Naive thymus-derived CD4-positive, alpha-beta T cell (primary cell): ENCODE measurements at regions not wholly inside any gene's neighbourhood (a gene's known extent, or its start where the extent isn't known, plus 50 kb on each side); places are given as distances from the start of the nearest gene placed in this dataset.
"Not testable (repeated sequence)": the region's sequence is repeated elsewhere in the genome, so short reads cannot be mapped to it uniquely, and the experiment has no call there.

Experiments
- ATAC-seq: fragments of 150-1000 bp; cut with Tn5 transposase; 2 replicates; pipeline ENCODE4 v1.10.0; 2021; ENCODE audit warnings: mild to moderate bottlenecking, moderate library complexity
- CTCF ChIA-PET: fragments of 350-600 bp; sonication (Branson Sonifier 250); formaldehyde crosslinking; loops from one replicate; lab custom pipeline; 2021; ENCODE audit warnings: antibody characterized with exemption; lab: Charles Lee
- POLR2A ChIA-PET: fragments of 350-600 bp; sonication (Branson Sonifier 250); formaldehyde crosslinking; loops from one replicate; lab custom pipeline; 2021; ENCODE audit warnings: antibody characterized with exemption, inconsistent platforms; lab: Charles Lee
- DNase-seq, 9 donors: peaks; one replicate each; pipeline versions ENCODE4 v3.0.0 to v3.0.0-alpha.2; 2020 to 2022; ENCODE audit warnings: mixed read lengths in 1 of 9
- H3K27ac ChIP-seq: one replicate; pipeline ENCODE4 v1.7.0; 2013; ENCODE audit warnings: mild to moderate bottlenecking, low read depth, low read length, moderate library complexity
- H3K27me3 ChIP-seq, 2 donors: one replicate each; pipeline ENCODE4 v1.7.0; 2013; ENCODE audit warnings: low read length in 2 of 2, mild to moderate bottlenecking in 2 of 2, moderate library complexity in 2 of 2; ENCODE audit not compliant: control insufficient read depth in 2 of 2, insufficient read depth in 2 of 2
- H3K36me3 ChIP-seq, 3 experiments: 1 replicate in 2 of 3; 2 replicates in 1 of 3; pipeline ENCODE4 v1.7.0; 2013; ENCODE audit warnings: low read length in 3 of 3, mild to moderate bottlenecking in 3 of 3, moderate library complexity in 1 of 3; ENCODE audit not compliant: insufficient read depth in 3 of 3, control insufficient read depth in 2 of 3
- H3K4me1 ChIP-seq, 2 donors: one replicate each; pipeline ENCODE4 v1.7.0; 2013; ENCODE audit warnings: low read length in 2 of 2, mild to moderate bottlenecking in 2 of 2, moderate library complexity in 1 of 2; ENCODE audit not compliant: control insufficient read depth in 2 of 2, insufficient read depth in 2 of 2
- H3K4me3 ChIP-seq: 2 replicates; pipeline ENCODE4 v1.7.0; 2013; ENCODE audit warnings: mild to moderate bottlenecking, low read length
- H3K9me3 ChIP-seq, 3 experiments: 1 replicate in 2 of 3; 2 replicates in 1 of 3; pipeline ENCODE4 v1.7.0; 2013; ENCODE audit warnings: low read length in 3 of 3; ENCODE audit not compliant: control insufficient read depth in 2 of 3
- H3K27ac Mint-ChIP-seq, 9 donors: one replicate each; pipeline ENCODE4 v1.8.0; 2020 to 2022; ENCODE audit warnings: mixed read lengths in 9 of 9, mild to moderate bottlenecking in 8 of 9, moderate library complexity in 5 of 9, inconsistent platforms in 2 of 9
- H3K27me3 Mint-ChIP-seq, 5 donors: one replicate each; pipeline ENCODE4 v1.8.0; 2021 to 2022; ENCODE audit warnings: mixed read lengths in 5 of 5, mild to moderate bottlenecking in 1 of 5
- H3K36me3 Mint-ChIP-seq, 5 donors: one replicate each; pipeline ENCODE4 v1.8.0; 2020 to 2022; ENCODE audit warnings: mixed read lengths in 5 of 5, mild to moderate bottlenecking in 3 of 5, inconsistent platforms in 1 of 5
- H3K4me1 Mint-ChIP-seq, 7 donors: one replicate each; pipeline ENCODE4 v1.8.0; 2020 to 2022; ENCODE audit warnings: mixed read lengths in 7 of 7, mild to moderate bottlenecking in 3 of 7, inconsistent platforms in 1 of 7
- H3K4me3 Mint-ChIP-seq, 10 donors: one replicate each; pipeline ENCODE4 v1.8.0; 2020 to 2022; ENCODE audit warnings: mild to moderate bottlenecking in 10 of 10, mixed read lengths in 10 of 10, moderate library complexity in 6 of 10, inconsistent platforms in 2 of 10
- H3K9me3 Mint-ChIP-seq, 11 donors: one replicate each; pipeline ENCODE4 v1.8.0; 2020 to 2022; ENCODE audit warnings: mixed read lengths in 11 of 11, mild to moderate bottlenecking in 4 of 11, inconsistent platforms in 1 of 11, moderate library complexity in 1 of 11
- intact Hi-C, 2 donors: fragments of 100-400 bp; cut with micrococcal nuclease; formaldehyde crosslinking; loops; one replicate each; pipeline ENCODE4 v1.15.1; 2023

- H3K4me1 Mint-ChIP-seq: peaks cover 0 to 5% (median 0%) of the 10 kb centered on the region in 7 donors
- CTCF ChIA-PET: no interaction called here
- POLR2A ChIA-PET: interaction anchor here (0.7 kb wide), 1 partner anchor 75 kb away, joined by 3 read pairs; no protein-coding TSS in a partner anchor
- no peaks in the 10 kb centered on the region for H3K9me3 ChIP-seq
- no peaks in the 10 kb centered on the region for H3K27me3 ChIP-seq
- H3K27ac ChIP-seq: no peak overlapping the region
- H3K27me3 Mint-ChIP-seq: peaks cover 8 to 26% (median 21%) of the 10 kb centered on the region in 5 donors
- ATAC-seq (no peak), DNase-seq (no peak)
- no peak overlapping the region for H3K4me3 Mint-ChIP-seq
- peaks cover 0 to 11% (median 6%) of the 10 kb centered on the region in 11 donors for H3K9me3 Mint-ChIP-seq
- H3K27ac Mint-ChIP-seq: no peak overlapping the region
- no peaks in the 10 kb centered on the region for H3K36me3 ChIP-seq
- no peak overlapping the region for H3K4me3 ChIP-seq
- H3K36me3 Mint-ChIP-seq: peaks cover 0 to 7% (median 4%) of the 10 kb centered on the region in 5 donors
- intact Hi-C loops: no loop called here
- no peaks in the 10 kb centered on the region for H3K4me1 ChIP-seq
These were observed 54.9 kb upstream of the NBPF3 start for GRCh38 chr1:21385022-21385421.

- Mint-ChIP-seq H3K4me1 (peaks cover 0 to 2% (median 0%) of the 10 kb centered on the region in 7 donors), H3K9me3 (peaks cover 0 to 13% (median 6%) of the 10 kb centered on the region in 11 donors), H3K36me3 (peaks cover 0 to 4% (median 4%) of the 10 kb centered on the region in 5 donors), H3K27ac (no peak overlapping the region), H3K4me3 (no peak overlapping the region), H3K27me3 (peaks cover 8 to 26% (median 21%) of the 10 kb centered on the region in 5 donors)
- Histone ChIP-seq H3K27ac (no peak overlapping the region), H3K4me1 (no peaks in the 10 kb centered on the region), H3K9me3 (no peaks in the 10 kb centered on the region), H3K4me3 (no peak overlapping the region), H3K27me3 (no peaks in the 10 kb centered on the region), H3K36me3 (no peaks in the 10 kb centered on the region)
- POLR2A ChIA-PET: no interaction called here
- ATAC-seq: no peak
- CTCF ChIA-PET: interaction anchor here (0.5 kb wide), 1 partner anchor 168 kb away, joined by 4 read pairs; no protein-coding TSS in a partner anchor
- intact Hi-C loops: no loop called here
- no peak for DNase-seq
These were observed 55.3 kb upstream of the NBPF3 start for GRCh38 chr1:21384620-21385019.

- Mint-ChIP-seq H3K4me1 (peaks cover 0 to 2% (median 0%) of the 10 kb centered on the region in 7 donors), H3K27me3 (peaks cover 8 to 29% (median 22%) of the 10 kb centered on the region in 5 donors), H3K4me3 (no peak overlapping the region), H3K36me3 (peaks cover 0 to 6% (median 4%) of the 10 kb centered on the region in 5 donors), H3K9me3 (peaks cover 0 to 18% (median 7%) of the 10 kb centered on the region in 11 donors), H3K27ac (no peak overlapping the region)
- Histone ChIP-seq H3K36me3 (no peaks in the 10 kb centered on the region), H3K4me3 (no peak overlapping the region), H3K9me3 (no peaks in the 10 kb centered on the region), H3K27me3 (no peaks in the 10 kb centered on the region), H3K27ac (no peak overlapping the region), H3K4me1 (no peaks in the 10 kb centered on the region)
- intact Hi-C loops: no loop called here
- DNase-seq: no peak
- ATAC-seq: no peak
- ChIA-PET CTCF (interaction anchor here (0.5 to 0.6 kb wide), 2 partner anchors 48 to 168 kb away, joined by 4 to 7 read pairs; no protein-coding TSS in a partner anchor), POLR2A (no interaction called here)
These were observed 56.0 kb upstream of the NBPF3 start for GRCh38 chr1:21383785-21384401.

- no peak overlapping the region for H3K4me3 Mint-ChIP-seq
- H3K27ac ChIP-seq: no peak overlapping the region
- DNase-seq (no peak), ATAC-seq (no peak)
- peaks cover 0 to 2% (median 0%) of the 10 kb centered on the region in 7 donors for H3K4me1 Mint-ChIP-seq
- H3K27ac Mint-ChIP-seq: no peak overlapping the region
- H3K36me3 Mint-ChIP-seq: peaks cover 0 to 6% (median 2%) of the 10 kb centered on the region in 5 donors
- H3K4me1 ChIP-seq: no peaks in the 10 kb centered on the region
- no peaks in the 10 kb centered on the region for H3K36me3 ChIP-seq
- no peaks in the 10 kb centered on the region for H3K9me3 ChIP-seq
- intact Hi-C loops: no loop called here
- H3K4me3 ChIP-seq: no peak overlapping the region
- H3K9me3 Mint-ChIP-seq: peaks cover 0 to 17% (median 8%) of the 10 kb centered on the region in 11 donors
- CTCF ChIA-PET: interaction anchor here (0.9 kb wide), 1 partner anchor 12 kb away, joined by 3 read pairs; no protein-coding TSS in a partner anchor
- POLR2A ChIA-PET: no interaction called here
- peaks cover 8 to 35% (median 20%) of the 10 kb centered on the region in 5 donors for H3K27me3 Mint-ChIP-seq
- H3K27me3 ChIP-seq: no peaks in the 10 kb centered on the region
These were observed 58.6 kb upstream of the NBPF3 start for GRCh38 chr1:21381354-21381753.

GRCh38 chr1:21380147-21380546 is 59.8 kb upstream of the NBPF3 start:
- H3K4me3 ChIP-seq, H3K36me3 Mint-ChIP-seq, intact Hi-C loops, DNase-seq, H3K4me1 Mint-ChIP-seq, CTCF ChIA-PET, POLR2A ChIA-PET, H3K27me3 ChIP-seq, H3K27ac Mint-ChIP-seq, H3K27ac ChIP-seq, H3K36me3 ChIP-seq, H3K4me1 ChIP-seq, H3K9me3 ChIP-seq, H3K4me3 Mint-ChIP-seq, ATAC-seq: not testable (repeated sequence)
- Mint-ChIP-seq H3K9me3 (peaks cover 0 to 15% (median 7%) of the 10 kb centered on the region in 11 donors), H3K27me3 (peaks cover 8 to 33% (median 18%) of the 10 kb centered on the region in 5 donors)

DNA sequence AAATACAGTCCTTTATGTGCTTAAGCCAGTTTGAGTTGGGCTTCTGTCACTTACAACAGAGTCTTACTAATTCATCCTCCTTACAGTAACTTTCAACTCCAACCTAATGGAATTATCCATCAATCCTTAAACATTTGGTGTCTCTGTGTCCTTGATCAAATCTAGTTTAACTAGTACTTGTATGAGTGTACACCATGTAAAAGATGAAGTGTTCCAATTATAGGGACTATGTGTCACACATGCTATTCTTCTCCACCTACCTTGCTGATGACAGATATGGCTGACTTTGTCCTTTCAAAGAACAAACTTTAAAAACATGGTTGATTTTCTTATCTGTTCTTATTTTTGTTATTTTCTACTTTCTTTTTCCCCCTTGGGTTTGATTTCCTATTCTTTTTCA is 60.4 kb upstream of the NBPF3 start:
- Mint-ChIP-seq H3K4me3 (no peak overlapping the region), H3K9me3 (peaks cover 0 to 15% (median 7%) of the 10 kb centered on the region in 11 donors), H3K4me1 (peaks cover 0 to 2% (median 0%) of the 10 kb centered on the region in 7 donors), H3K27me3 (peaks cover 8 to 28% (median 15%) of the 10 kb centered on the region in 5 donors), H3K36me3 (peaks cover 0 to 6% (median 0%) of the 10 kb centered on the region in 5 donors), H3K27ac (peak overlapping the region in 1 of 9 donors; percentile 28)
- H3K4me3 ChIP-seq: no peak overlapping the region
- CTCF ChIA-PET: no interaction called here
- no peaks in the 10 kb centered on the region for H3K27me3 ChIP-seq
- no peaks in the 10 kb centered on the region for H3K36me3 ChIP-seq
- H3K9me3 ChIP-seq: no peaks in the 10 kb centered on the region
- H3K27ac ChIP-seq: no peak overlapping the region
- intact Hi-C loops: no loop called here
- POLR2A ChIA-PET: no interaction called here
- no peak for DNase-seq
- H3K4me1 ChIP-seq: no peaks in the 10 kb centered on the region
- no peak for ATAC-seq
